K562 (cell line): ENCODE measurements at regions not wholly inside any gene's neighbourhood (a gene's known extent, or its start where the extent isn't known, plus 50 kb on each side); places are given as distances from the start of the nearest gene placed in this dataset.

ENCODE experiments used
- ATAC-seq: fragments of 200-7000 bp; cut with Tn5 transposase; 3 replicates; pipeline ENCODE4 v1.9.1; 2020; ENCODE audit warnings: moderate library complexity
- BruUV-seq: library from RNA; stranded (reverse); fragments of 400-500 nt; replicated peaks from 2 replicates; lab custom pipeline; 2021; lab: Mats Ljungman, UMichigan
- CTCF ChIA-PET: fragments of 300-600 bp; formaldehyde crosslinking; extraction: SDS; loops from one replicate; lab custom pipeline; 2021; ENCODE audit warnings: low intra/inter-chr PET ratio; lab: Yijun Ruan, JAX
- POLR2A ChIA-PET: fragments of 300-600, 350-650 bp; sonication (Branson Sonifier 250); formaldehyde crosslinking; extraction: SDS; loops from one replicate; lab custom pipeline; 2021; ENCODE audit warnings: antibody characterized with exemption, inconsistent platforms; lab: Yijun Ruan, JAX
- DNase-seq, 4 experiments: peaks; one replicate each; pipeline versions ENCODE4 v3.0.0 to v3.0.0-alpha.2; 2011 to 2018; ENCODE audit warnings: low spot score in 3 of 4, mixed read lengths in 3 of 4; ENCODE audit errors: extremely low read depth in 1 of 4
- FAIRE-seq: peaks from 2 replicates; lab custom pipeline; 2011; peaks lifted over from hg19 to GRCh38; lab: Jason Lieb, UNC
- H2AFZ ChIP-seq: 2 replicates; pipeline ENCODE4 v1.6.0; 2011; ENCODE audit warnings: low read depth, low read length, control low read depth, inconsistent platforms
- H3K27ac ChIP-seq: fragments of 200-600 bp; 3 replicates; pipeline ENCODE4 v1.8.0; 2011; ENCODE audit warnings: low read depth, mild to moderate bottlenecking, control low read depth, inconsistent platforms, low read length, moderate library complexity, mixed read lengths; ENCODE audit errors: extremely low read depth
- H3K27me3 ChIP-seq, 2 experiments: fragments of 300-600 bp in 1 of 2; 2 replicates in 1 of 2; 3 replicates in 1 of 2; pipeline versions ENCODE4 v1.6.0 to v1.8.0; 2011; ENCODE audit warnings: inconsistent platforms in 2 of 2, low read length in 2 of 2, mild to moderate bottlenecking in 1 of 2, mixed read lengths in 1 of 2, moderate library complexity in 1 of 2; ENCODE audit not compliant: control insufficient read depth in 2 of 2, insufficient read depth in 2 of 2
- H3K36me3 ChIP-seq: fragments of 300-600 bp; 3 replicates; pipeline ENCODE4 v1.8.0; 2011; ENCODE audit warnings: mild to moderate bottlenecking, low read length, inconsistent platforms; ENCODE audit not compliant: control insufficient read depth, insufficient read depth
- H3K4me1 ChIP-seq, 2 experiments: fragments of 200-600 bp in 1 of 2; replicated peaks in 1 of 2; 2 replicates in 1 of 2; 3 replicates in 1 of 2; pipeline versions ENCODE4 v1.5.1 to v1.8.0; 2011; ENCODE audit warnings: inconsistent platforms in 2 of 2, low read length in 2 of 2, mild to moderate bottlenecking in 1 of 2, mixed read lengths in 1 of 2, moderate library complexity in 1 of 2; ENCODE audit not compliant: control insufficient read depth in 2 of 2, insufficient read depth in 2 of 2
- H3K4me2 ChIP-seq: 2 replicates; pipeline ENCODE4 v1.6.1; 2011; ENCODE audit warnings: low read length, control low read depth, inconsistent platforms, mixed read lengths; ENCODE audit not compliant: insufficient read depth
- H3K4me3 ChIP-seq: fragments of 200-600 bp; sonication (generic), shearing (Covaris generic); 2 replicates; pipeline ENCODE4 v1.5.1; 2016; ENCODE audit warnings: control low read depth, inconsistent platforms
- H3K79me2 ChIP-seq: fragments of 200-600 bp; 3 replicates; pipeline ENCODE4 v1.8.0; 2011; ENCODE audit warnings: low read length, inconsistent platforms; ENCODE audit not compliant: control insufficient read depth, insufficient read depth
- H3K9ac ChIP-seq, 2 experiments: 2 replicates each; pipeline versions ENCODE4 v1.6.0 to v1.6.1; 2011; ENCODE audit warnings: low read depth in 2 of 2, low read length in 2 of 2, control low read depth in 1 of 2, inconsistent platforms in 1 of 2, mild to moderate bottlenecking in 1 of 2, mixed read lengths in 1 of 2; ENCODE audit not compliant: insufficient read depth in 1 of 2
- H3K9me1 ChIP-seq: one replicate; pipeline ENCODE4 v1.6.0; 2011; ENCODE audit warnings: inconsistent platforms, mild to moderate bottlenecking, low read length, moderate library complexity; ENCODE audit not compliant: control insufficient read depth, insufficient read depth
- H3K9me3 ChIP-seq: replicated peaks from 2 replicates; pipeline ENCODE4 v1.5.1; 2011; ENCODE audit warnings: low read depth, low read length, inconsistent platforms; ENCODE audit not compliant: control insufficient read depth, insufficient read depth
- H4K20me1 ChIP-seq: replicated peaks from 2 replicates; pipeline ENCODE4 v1.6.1; 2011; ENCODE audit warnings: low read length, inconsistent platforms, mixed read lengths; ENCODE audit not compliant: control insufficient read depth, insufficient read depth
- CCNT2 ChIP-seq: IDR thresholded peaks from 2 replicates; pipeline ENCODE4 v1.6.1; 2011; ENCODE audit warnings: borderline replicate concordance, low read depth, mild to moderate bottlenecking, moderate library complexity, mixed read lengths, low read length; ENCODE audit not compliant: insufficient read length; ENCODE audit errors: extremely low read depth
- CTBP1 ChIP-seq: fragments of 450-650 bp; IDR thresholded peaks from 2 replicates; pipeline ENCODE4 v1.6.1; 2016; ENCODE audit warnings: borderline replicate concordance
- CTCFL ChIP-seq: IDR thresholded peaks from 2 replicates; pipeline ENCODE4 v1.6.1; 2011; ENCODE audit warnings: borderline replicate concordance, low read depth, mild to moderate bottlenecking, moderate library complexity, low read length; ENCODE audit not compliant: insufficient read depth, poor library complexity, severe bottlenecking
- CXXC5 ChIP-seq: fragments of 250-450 bp; sonication (Bioruptor Pico); IDR thresholded peaks from 2 replicates; pipeline ENCODE4 v1.8.0; 2022; ENCODE audit warnings: inconsistent platforms, mild to moderate bottlenecking, moderate library complexity
- ELF2 ChIP-seq: fragments of 250-450 bp; sonication (Bioruptor Pico); IDR thresholded peaks from 2 replicates; pipeline ENCODE4 v1.5.0; 2021; ENCODE audit warnings: mild to moderate bottlenecking
- HES1 ChIP-seq: fragments of 450-650 bp; IDR thresholded peaks from 2 replicates; pipeline ENCODE4 v1.6.1; 2016; ENCODE audit warnings: low read depth, mild to moderate bottlenecking, moderate library complexity
- ILK ChIP-seq: fragments of 450-650 bp; IDR thresholded peaks from 2 replicates; pipeline ENCODE4 v1.6.1; 2016; ENCODE audit warnings: missing genetic modification characterization, low read depth, mild to moderate bottlenecking, missing compliant biosample characterization, moderate library complexity, borderline replicate concordance
- NR2C2 ChIP-seq, 2 experiments: fragments of 200-800 bp in 1 of 2; sonication (Bioruptor generic) in 1 of 2; sonication (generic) in 1 of 2; formaldehyde crosslinking in 1 of 2; IDR thresholded peaks; 2 replicates each; pipeline versions ENCODE4 v1.6.1 to v1.8.0; 2016 to 2022; ENCODE audit warnings: mild to moderate bottlenecking in 1 of 2, missing compliant biosample characterization in 1 of 2, missing genetic modification characterization in 1 of 2, missing genetic modification reagents in 1 of 2
- RB1 ChIP-seq: fragments of 450-650 bp; IDR thresholded peaks from 2 replicates; pipeline ENCODE4 v1.6.1; 2017; ENCODE audit warnings: low read depth, mild to moderate bottlenecking
- RFX1 ChIP-seq: fragments of 450-650 bp; IDR thresholded peaks from 2 replicates; pipeline ENCODE4 v1.6.1; 2016; ENCODE audit warnings: mild to moderate bottlenecking, moderate library complexity
- TBL1XR1 ChIP-seq, 2 experiments: IDR thresholded peaks; 2 replicates each; pipeline ENCODE4 v1.6.1; 2012; ENCODE audit warnings: improper control_type of control experiment in 2 of 2, low read length in 2 of 2, mild to moderate bottlenecking in 1 of 2
- TBP ChIP-seq: optimal IDR thresholded peaks from 2 replicates; pipeline ENCODE3; 2011; ENCODE audit warnings: low read depth, low read length, improper control_type of control experiment
- ZC3H11A ChIP-seq: IDR thresholded peaks from 2 replicates; pipeline ENCODE4 v1.6.1; 2012; ENCODE audit warnings: low read depth, low read length, improper control_type of control experiment
- ZKSCAN1 ChIP-seq: fragments of 150-350 bp; IDR thresholded peaks from 2 replicates; pipeline ENCODE4 v1.6.1; 2016; ENCODE audit warnings: low read depth, low read length
- ZKSCAN8 ChIP-seq: fragments of 200-800 bp; sonication (Bioruptor generic); IDR thresholded peaks from 2 replicates; pipeline ENCODE4 v1.6.1; 2016; ENCODE audit warnings: missing genetic modification characterization, missing compliant biosample characterization
- ZNF217 ChIP-seq: sonication (generic); formaldehyde crosslinking; IDR thresholded peaks from 2 replicates; pipeline ENCODE4 v1.8.0; 2022; ENCODE audit warnings: mild to moderate bottlenecking, missing genetic modification reagents
- ZNF507 ChIP-seq: conservative IDR thresholded peaks from 2 replicates; pipeline ENCODE4 v1.6.1; 2017; ENCODE audit warnings: missing genetic modification characterization, missing compliant biosample characterization
- ZNF740 ChIP-seq, 3 experiments: fragments of 200-800 bp in 1 of 3; sonication (Bioruptor generic) in 1 of 3; sonication (generic) in 1 of 3; formaldehyde crosslinking in 1 of 3; IDR thresholded peaks; 2 replicates each; pipeline versions ENCODE4 v1.6.1 to v1.8.0; 2016 to 2022; ENCODE audit warnings: mild to moderate bottlenecking in 2 of 3, missing compliant biosample characterization in 2 of 3, missing genetic modification characterization in 2 of 3, missing genetic modification reagents in 1 of 3
- WGBS: fragments of 100-300 bp; shearing (Covaris generic); methylation state at CpG from one replicate; pipeline ENCODE4 v1.1.6; 2016; ENCODE audit warnings: low coverage, mixed read lengths; ENCODE audit not compliant: insufficient coverage; ENCODE audit errors: missing lambda C conversion rate; 5-methylcytosine and 5-hydroxymethylcytosine counted together
- in situ Hi-C: fragments of 300-500 bp; cut with MboI; formaldehyde crosslinking; loops from 4 replicates; pipeline ENCODE4 v1.15.0; 2018; ENCODE audit warnings: inconsistent platforms, mixed read lengths
- intact Hi-C: fragments of 100-400 bp; cut with micrococcal nuclease; formaldehyde crosslinking; loops from 2 replicates; pipeline ENCODE4 v1.14.2; 2022

GRCh38 chr2:181161615-181162014 is 181.2 kb downstream of the UBE2E3 start:
- H3K4me1 ChIP-seq = no peaks in the 10 kb centered on the region
- no peaks in the 10 kb centered on the region for H3K36me3 ChIP-seq
- H3K4me3 ChIP-seq = no peak overlapping the region
- FAIRE-seq (no peak), DNase-seq (no peak), ATAC-seq (no peak)
- no TSS peak for BruUV-seq
- WGBS = 0% methylated on average over 1 of the region's 1 CpG
- in situ Hi-C loops (no loop called here), intact Hi-C loops (no loop called here)
- no peak for TF ChIP-seq CTBP1
- TF ChIP-seq CXXC5 = no peak
- no peak for TF ChIP-seq ZNF740 (CRISPR knock-in tag; IDR thresholded peaks at IDR 0.05)
- no peak for TF ChIP-seq ZNF740 (tag; IDR thresholded peaks at IDR 0.05)
- no peak for TF ChIP-seq CTCFL
- TF ChIP-seq ZNF217 (CRISPR knock-in tag) = no peak
- no peak for TF ChIP-seq ZNF507 (tag)
- no peak for TF ChIP-seq TBL1XR1 (IDR thresholded peaks at IDR 0.05; ENCODE audit: low read length in 2 of 2)
- TF ChIP-seq ILK (tag) = no peak
- TF ChIP-seq ELF2 = no peak
- no peak for TF ChIP-seq NR2C2 (CRISPR knock-in tag; IDR thresholded peaks at IDR 0.05)
- TF ChIP-seq NR2C2 (tag; IDR thresholded peaks at IDR 0.05) = no peak
- no peak for TF ChIP-seq ZKSCAN1
- no peak for TF ChIP-seq ZC3H11A
- TF ChIP-seq RB1 = no peak
- no peak for TF ChIP-seq CCNT2
- no peak for TF ChIP-seq TBP
- TF ChIP-seq RFX1 = no peak
- no peak for TF ChIP-seq ZKSCAN8
- TF ChIP-seq HES1 = no peak
- no peak overlapping the region for H3K27ac ChIP-seq
- no peak overlapping the region for H3K9ac ChIP-seq
- no peak overlapping the region for H2AFZ ChIP-seq
- H3K9me3 ChIP-seq = no peaks in the 10 kb centered on the region
- H3K9me1 ChIP-seq = no peaks in the 10 kb centered on the region
- ChIA-PET CTCF (no interaction called here), POLR2A (no interaction called here)
- H3K27me3 ChIP-seq = no peaks in the 10 kb centered on the region
- H3K4me2 ChIP-seq = no peak overlapping the region
- no peaks in the 10 kb centered on the region for H3K79me2 ChIP-seq
- no peaks in the 10 kb centered on the region for H4K20me1 ChIP-seq
